WTC11 (cell line): ENCODE measurements at regions not wholly inside any gene's neighbourhood (a gene's known extent, or its start where the extent isn't known, plus 50 kb on each side); places are given as distances from the start of the nearest gene placed in this dataset.

Source experiments
- ATAC-seq: fragments of 200-7000 bp; cut with Tn5 transposase; 2 replicates; pipeline ENCODE4 v1.10.0; 2021; ENCODE audit warnings: mild to moderate bottlenecking, moderate library complexity
- CTCF ChIA-PET: fragments of 300-600 bp; sonication (Branson Sonifier 250); formaldehyde crosslinking; loops from one replicate; lab custom pipeline; 2021; ENCODE audit warnings: antibody characterized with exemption; lab: Charles Lee
- POLR2A ChIA-PET: fragments of 350-600 bp; sonication (Branson Sonifier 250); formaldehyde crosslinking; loops from one replicate; lab custom pipeline; 2021; ENCODE audit warnings: antibody characterized with exemption; lab: Charles Lee
- DNase-seq: peaks from one replicate; pipeline ENCODE4 v3.0.0; 2021; ENCODE audit warnings: low spot score
- H3K27ac Mint-ChIP-seq: 2 replicates; pipeline ENCODE4 v1.8.0; 2021; ENCODE audit warnings: mixed read lengths
- H3K27me3 Mint-ChIP-seq: 2 replicates; pipeline ENCODE4 v1.8.0; 2021; ENCODE audit warnings: low read depth, mild to moderate bottlenecking, moderate library complexity, mixed read lengths
- H3K36me3 Mint-ChIP-seq: 2 replicates; pipeline ENCODE4 v1.8.0; 2021; ENCODE audit warnings: mixed read lengths
- H3K4me1 Mint-ChIP-seq: 2 replicates; pipeline ENCODE4 v1.8.0; 2022; ENCODE audit warnings: mixed read lengths
- H3K4me3 Mint-ChIP-seq: 2 replicates; pipeline ENCODE4 v1.8.0; 2021; ENCODE audit warnings: mild to moderate bottlenecking, moderate library complexity, mixed read lengths
- H3K9me3 Mint-ChIP-seq: 2 replicates; pipeline ENCODE4 v1.8.0; 2021; ENCODE audit warnings: mixed read lengths
- AFF4 ChIP-seq: sonication (generic); formaldehyde crosslinking; IDR thresholded peaks from 2 replicates; pipeline ENCODE4 v1.8.1; 2023; ENCODE audit warnings: mild to moderate bottlenecking, missing genetic modification reagents, borderline replicate concordance
- CTCF ChIP-seq: fragments of 200-600 bp; IDR thresholded peaks from 2 replicates; pipeline ENCODE4 v1.8.0; 2022; ENCODE audit warnings: antibody characterized with exemption
- E2F4 ChIP-seq: sonication (generic); formaldehyde crosslinking; IDR thresholded peaks from 2 replicates; pipeline ENCODE4 v1.8.1; 2022; ENCODE audit warnings: low read depth, mild to moderate bottlenecking, moderate library complexity, missing genetic modification reagents, borderline replicate concordance
- EMX1 ChIP-seq: fragments of 250-450 bp; sonication (Bioruptor Pico); IDR thresholded peaks from 2 replicates; pipeline ENCODE4 v1.8.0; 2021; ENCODE audit warnings: mild to moderate bottlenecking
- KAT7 ChIP-seq: sonication (generic); formaldehyde crosslinking; IDR thresholded peaks from 2 replicates; pipeline ENCODE4 v1.8.1; 2023; ENCODE audit warnings: missing genetic modification reagents, mild to moderate bottlenecking, borderline replicate concordance
- MAX ChIP-seq: sonication (generic); formaldehyde crosslinking; IDR thresholded peaks from 2 replicates; pipeline ENCODE4 v1.8.0; 2022; ENCODE audit warnings: mild to moderate bottlenecking, missing genetic modification reagents
- OVOL2 ChIP-seq: fragments of 250-450 bp; sonication (Bioruptor Pico); IDR thresholded peaks from 2 replicates; pipeline ENCODE4 v1.9.0; 2021; ENCODE audit warnings: mild to moderate bottlenecking, borderline replicate concordance
- PRRX2 ChIP-seq: fragments of 250-450 bp; sonication (Bioruptor Pico); IDR thresholded peaks from 2 replicates; pipeline ENCODE4 v1.8.0; 2021; ENCODE audit warnings: mild to moderate bottlenecking
- RELA ChIP-seq: sonication (generic); formaldehyde crosslinking; IDR thresholded peaks from 2 replicates; pipeline ENCODE4 v1.8.1; 2022; ENCODE audit warnings: missing genetic modification reagents, mild to moderate bottlenecking, borderline replicate concordance
- RORB ChIP-seq: fragments of 250-450 bp; sonication (Bioruptor Pico); IDR thresholded peaks from 2 replicates; pipeline ENCODE4 v1.9.0; 2021; ENCODE audit warnings: mild to moderate bottlenecking
- TCF7 ChIP-seq: sonication (generic); formaldehyde crosslinking; IDR thresholded peaks from 2 replicates; pipeline ENCODE4 v1.8.0; 2022; ENCODE audit warnings: mild to moderate bottlenecking, low read depth, missing genetic modification reagents, moderate library complexity
- TEAD4 ChIP-seq: sonication (generic); formaldehyde crosslinking; IDR thresholded peaks from 2 replicates; pipeline ENCODE4 v1.8.0; 2022; ENCODE audit warnings: mild to moderate bottlenecking, missing genetic modification reagents
- TP53 ChIP-seq: sonication (generic); formaldehyde crosslinking; IDR thresholded peaks from 2 replicates; pipeline ENCODE4 v1.8.1; 2023; ENCODE audit warnings: mild to moderate bottlenecking, missing genetic modification reagents
- USF2 ChIP-seq: sonication (generic); formaldehyde crosslinking; IDR thresholded peaks from 2 replicates; pipeline ENCODE4 v1.8.1; 2023; ENCODE audit warnings: mild to moderate bottlenecking, missing genetic modification reagents, moderate library complexity
- ZMAT4 ChIP-seq: fragments of 250-450 bp; sonication (Bioruptor Pico); IDR thresholded peaks from 2 replicates; pipeline ENCODE4 v1.9.0; 2021; ENCODE audit warnings: mild to moderate bottlenecking
- ZNF232 ChIP-seq: sonication (generic); formaldehyde crosslinking; IDR thresholded peaks from 2 replicates; pipeline ENCODE4 v1.8.0; 2022; ENCODE audit warnings: mild to moderate bottlenecking, missing genetic modification reagents
- ZNF423 ChIP-seq: fragments of 250-450 bp; sonication (Bioruptor Pico); IDR thresholded peaks from 2 replicates; pipeline ENCODE4 v2.1.2; 2022; ENCODE audit warnings: mild to moderate bottlenecking, moderate library complexity
- TF ChIP-seq, protein P1 (sequence below): sonication (generic); formaldehyde crosslinking; IDR thresholded peaks from 2 replicates; pipeline ENCODE4 v1.8.1; 2022; ENCODE audit warnings: mild to moderate bottlenecking, missing genetic modification reagents, moderate library complexity, borderline replicate concordance
- TF ChIP-seq, protein P2 (sequence below): sonication (generic); formaldehyde crosslinking; IDR thresholded peaks from 2 replicates; pipeline ENCODE4 v1.8.1; 2022; ENCODE audit warnings: low read depth, missing genetic modification reagents, borderline replicate concordance
- TF ChIP-seq, protein P3 (sequence below): sonication (generic); formaldehyde crosslinking; IDR thresholded peaks from 2 replicates; pipeline ENCODE4 v1.8.0; 2023; ENCODE audit warnings: missing genetic modification reagents

- CTCF ChIA-PET, result no interaction called here
- no peak for DNase-seq
- H3K4me3 Mint-ChIP-seq, result no peak overlapping the region
- TF ChIP-seq ZNF423 (CRISPR knock-in tag) (no peak), MAX (CRISPR knock-in tag) (no peak), TEAD4 (CRISPR knock-in tag) (no peak), EMX1 (no peak), TCF7 (no peak), ZNF232 (CRISPR knock-in tag) (no peak), USF2 (CRISPR knock-in tag) (no peak)
- TF ChIP-seq, protein P1, sequence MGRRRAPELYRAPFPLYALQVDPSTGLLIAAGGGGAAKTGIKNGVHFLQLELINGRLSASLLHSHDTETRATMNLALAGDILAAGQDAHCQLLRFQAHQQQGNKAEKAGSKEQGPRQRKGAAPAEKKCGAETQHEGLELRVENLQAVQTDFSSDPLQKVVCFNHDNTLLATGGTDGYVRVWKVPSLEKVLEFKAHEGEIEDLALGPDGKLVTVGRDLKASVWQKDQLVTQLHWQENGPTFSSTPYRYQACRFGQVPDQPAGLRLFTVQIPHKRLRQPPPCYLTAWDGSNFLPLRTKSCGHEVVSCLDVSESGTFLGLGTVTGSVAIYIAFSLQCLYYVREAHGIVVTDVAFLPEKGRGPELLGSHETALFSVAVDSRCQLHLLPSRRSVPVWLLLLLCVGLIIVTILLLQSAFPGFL (CRISPR knock-in tag), result no peak
- TF ChIP-seq, all 79 proteins: peak for 0
- POLR2A ChIA-PET, result no interaction called here
- H3K27ac Mint-ChIP-seq, result no peak overlapping the region
- no peaks in the 10 kb centered on the region for H3K27me3 Mint-ChIP-seq
- H3K36me3 Mint-ChIP-seq, result no peaks in the 10 kb centered on the region
- H3K4me1 Mint-ChIP-seq, result 0 out of 2 replicates have a peak, but pooled peaks cover 3% of the 10 kb centered on the region
- no peaks in the 10 kb centered on the region for H3K9me3 Mint-ChIP-seq
- ATAC-seq, result no peak
Measured at GRCh38 chr5:109614981-109615380, 74.7 kb upstream of the MAN2A1 start.

GRCh38 chr5:109614301-109614700, 75.4 kb upstream of the MAN2A1 start:
- H3K4me3 Mint-ChIP-seq, result no peak overlapping the region
- no peak for DNase-seq
- no peaks in the 10 kb centered on the region for H3K9me3 Mint-ChIP-seq
- TF ChIP-seq PRRX2 (CRISPR knock-in tag), result no peak
- no peak for TF ChIP-seq TP53
- no peak for TF ChIP-seq USF2 (CRISPR knock-in tag)
- TF ChIP-seq KAT7 (CRISPR knock-in tag), result no peak
- TF ChIP-seq RORB (CRISPR knock-in tag), result no peak
- TF ChIP-seq ZMAT4 (CRISPR knock-in tag), result no peak
- TF ChIP-seq CTCF, result no peak
- no peak for TF ChIP-seq RELA (CRISPR knock-in tag)
- TF ChIP-seq, protein P2, sequence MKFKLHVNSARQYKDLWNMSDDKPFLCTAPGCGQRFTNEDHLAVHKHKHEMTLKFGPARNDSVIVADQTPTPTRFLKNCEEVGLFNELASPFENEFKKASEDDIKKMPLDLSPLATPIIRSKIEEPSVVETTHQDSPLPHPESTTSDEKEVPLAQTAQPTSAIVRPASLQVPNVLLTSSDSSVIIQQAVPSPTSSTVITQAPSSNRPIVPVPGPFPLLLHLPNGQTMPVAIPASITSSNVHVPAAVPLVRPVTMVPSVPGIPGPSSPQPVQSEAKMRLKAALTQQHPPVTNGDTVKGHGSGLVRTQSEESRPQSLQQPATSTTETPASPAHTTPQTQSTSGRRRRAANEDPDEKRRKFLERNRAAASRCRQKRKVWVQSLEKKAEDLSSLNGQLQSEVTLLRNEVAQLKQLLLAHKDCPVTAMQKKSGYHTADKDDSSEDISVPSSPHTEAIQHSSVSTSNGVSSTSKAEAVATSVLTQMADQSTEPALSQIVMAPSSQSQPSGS, result no peak
- no peak for TF ChIP-seq OVOL2 (CRISPR knock-in tag)
- TF ChIP-seq E2F4 (CRISPR knock-in tag), result no peak
- TF ChIP-seq, protein P3, sequence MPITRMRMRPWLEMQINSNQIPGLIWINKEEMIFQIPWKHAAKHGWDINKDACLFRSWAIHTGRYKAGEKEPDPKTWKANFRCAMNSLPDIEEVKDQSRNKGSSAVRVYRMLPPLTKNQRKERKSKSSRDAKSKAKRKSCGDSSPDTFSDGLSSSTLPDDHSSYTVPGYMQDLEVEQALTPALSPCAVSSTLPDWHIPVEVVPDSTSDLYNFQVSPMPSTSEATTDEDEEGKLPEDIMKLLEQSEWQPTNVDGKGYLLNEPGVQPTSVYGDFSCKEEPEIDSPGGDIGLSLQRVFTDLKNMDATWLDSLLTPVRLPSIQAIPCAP (CRISPR knock-in tag), result no peak
- TF ChIP-seq AFF4 (CRISPR knock-in tag), result no peak
- TF ChIP-seq, all 79 proteins: peak for 0
- Mint-ChIP-seq H3K36me3 (no peaks in the 10 kb centered on the region), H3K27ac (no peak overlapping the region), H3K27me3 (no peaks in the 10 kb centered on the region), H3K4me1 (0 out of 2 replicates have a peak, but pooled peaks cover 3% of the 10 kb centered on the region)
- ChIA-PET CTCF (no interaction called here), POLR2A (no interaction called here)
- no peak for ATAC-seq
